SHP77 treated with DMSO at 0.1 percent for 48 hours (cell line): ENCODE measurements at regions not wholly inside any gene's neighbourhood (a gene's known extent, or its start where the extent isn't known, plus 50 kb on each side); places are given as distances from the start of the nearest gene placed in this dataset.
"Not testable (repeated sequence)": the region's sequence is repeated elsewhere in the genome, so short reads cannot be mapped to it uniquely, and the experiment has no call there.

Source experiments
- DNase-seq: peaks from one replicate; lab custom pipeline; 2025; lab: John Stamatoyannopoulos, UW

DNA sequence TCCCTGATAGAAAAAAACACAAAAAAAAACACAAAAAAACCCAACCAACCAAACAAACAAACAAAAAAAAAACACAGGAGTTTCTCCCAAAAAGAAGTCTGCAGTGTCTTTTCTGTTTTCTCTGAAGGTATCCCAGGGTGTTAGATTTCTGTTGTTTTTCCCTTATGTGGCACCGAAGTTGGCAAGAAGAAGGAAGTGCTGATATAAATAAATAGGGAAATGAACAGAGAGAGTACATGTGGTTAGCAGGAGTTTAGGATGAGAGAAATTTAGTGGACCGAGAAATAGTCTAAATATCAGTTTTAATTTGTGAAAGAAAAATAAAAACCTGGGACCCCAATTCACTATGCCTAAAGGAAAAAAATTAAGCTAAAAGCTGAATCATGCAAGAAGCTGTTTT is 287.0 kb upstream of the SGCG start:
- DNase-seq, result no peak

DNA sequence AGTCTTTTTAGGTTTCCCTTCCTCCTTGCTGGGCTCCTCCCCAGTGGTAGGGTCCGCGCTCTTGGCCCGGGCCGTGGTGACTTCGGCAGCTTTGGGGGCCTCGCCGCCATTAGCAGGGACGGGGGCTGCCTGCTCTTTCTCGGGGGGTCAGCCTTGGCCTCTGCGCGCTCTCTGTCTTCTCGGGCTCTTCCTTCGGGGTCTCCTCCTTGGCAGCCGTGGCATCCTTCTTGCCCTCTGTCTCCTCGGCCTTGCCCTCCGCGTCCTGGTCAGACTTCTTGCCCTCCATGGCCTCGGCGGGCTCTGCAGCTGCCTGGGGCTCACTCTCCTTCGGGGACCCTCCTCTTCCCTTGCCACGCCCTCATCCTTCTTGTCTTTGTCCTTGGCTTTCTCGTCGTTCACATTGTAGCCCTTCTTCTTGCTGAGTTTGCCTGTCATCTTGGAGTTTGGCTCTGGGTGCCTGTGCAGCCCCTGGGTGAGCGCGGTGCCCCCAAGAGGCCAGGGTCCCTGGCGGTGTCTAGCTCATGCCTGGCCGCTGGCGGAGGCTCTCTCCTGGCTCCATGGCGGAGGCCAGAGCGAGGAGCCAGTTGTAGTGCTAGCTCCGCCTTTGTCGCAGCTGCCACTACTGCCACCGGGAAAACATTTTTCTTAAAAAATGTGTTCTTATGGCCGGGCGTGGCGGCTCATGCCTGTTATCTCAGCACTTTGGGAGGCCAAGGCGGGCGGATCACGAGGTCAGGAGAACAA is 283.0 kb upstream of the SGCG start:
- no peak for DNase-seq

DNA sequence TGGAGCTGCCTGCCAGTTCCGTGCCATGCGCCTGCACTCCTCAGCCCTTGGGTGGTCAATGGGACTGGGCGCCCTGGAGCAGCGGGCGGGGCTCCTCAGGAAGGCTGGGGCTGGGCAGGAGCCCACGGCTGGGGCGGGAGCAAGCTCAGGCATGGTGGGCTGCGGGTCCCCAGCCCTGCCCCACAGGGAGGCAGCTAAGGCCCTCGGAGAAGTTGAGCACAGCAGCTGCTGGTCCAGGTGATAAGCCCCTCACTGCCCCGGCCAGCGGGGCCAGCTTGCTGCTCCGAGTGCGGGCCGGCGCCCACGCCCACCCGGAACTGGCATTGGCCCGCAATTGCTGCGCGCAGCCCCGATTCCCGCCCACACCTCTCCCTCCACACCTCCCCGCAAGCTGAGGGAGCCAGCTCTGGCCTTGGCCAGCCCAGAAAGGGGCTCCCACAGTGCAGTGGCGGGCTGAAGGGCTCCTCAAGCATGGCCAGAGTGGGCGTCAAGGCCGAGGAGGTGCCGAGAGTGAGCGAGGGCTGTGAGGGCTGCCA is 280.3 kb upstream of the SGCG start:
- DNase-seq, result not testable (repeated sequence)

DNA sequence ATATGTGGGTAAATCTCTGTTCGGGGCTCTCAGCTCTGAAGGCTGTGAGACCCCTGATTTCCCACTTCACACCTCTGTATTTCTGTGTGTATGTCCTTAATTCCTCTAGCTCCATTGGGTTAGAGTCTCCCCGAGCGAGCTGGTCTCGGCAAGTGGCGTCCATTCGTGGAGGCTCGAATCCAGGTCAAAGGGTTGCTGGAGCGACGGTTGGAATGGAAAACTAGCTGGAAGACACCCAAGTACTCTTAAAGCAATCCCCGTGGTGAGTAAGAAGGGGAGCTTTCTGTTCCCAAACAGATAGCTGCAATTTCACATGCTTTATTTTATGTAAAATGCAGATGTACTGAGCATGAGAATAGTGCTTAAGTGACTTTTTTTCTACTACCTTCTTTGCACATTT is 277.5 kb upstream of the SGCG start:
- DNase-seq, result no peak

DNA sequence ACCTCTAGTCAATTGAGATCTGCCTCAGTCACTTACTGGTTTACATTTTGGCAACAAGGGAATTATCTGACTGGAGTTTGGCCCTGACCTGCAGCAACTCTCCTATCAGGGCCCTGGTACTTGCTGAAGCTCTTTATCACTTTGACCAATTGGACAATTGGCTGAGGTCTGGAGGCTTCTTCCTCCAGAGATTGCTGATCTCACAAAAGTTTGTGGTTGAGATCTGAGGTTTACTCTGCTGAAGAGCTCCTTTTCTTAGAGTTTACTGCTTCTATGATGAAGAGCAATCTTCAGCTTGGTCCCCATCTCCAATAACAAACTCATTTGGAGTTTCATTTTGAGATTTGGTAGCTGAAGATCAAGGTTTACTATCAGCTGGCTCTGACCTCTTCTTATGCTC is 276.9 kb upstream of the SGCG start:
- DNase-seq, result no peak

DNA sequence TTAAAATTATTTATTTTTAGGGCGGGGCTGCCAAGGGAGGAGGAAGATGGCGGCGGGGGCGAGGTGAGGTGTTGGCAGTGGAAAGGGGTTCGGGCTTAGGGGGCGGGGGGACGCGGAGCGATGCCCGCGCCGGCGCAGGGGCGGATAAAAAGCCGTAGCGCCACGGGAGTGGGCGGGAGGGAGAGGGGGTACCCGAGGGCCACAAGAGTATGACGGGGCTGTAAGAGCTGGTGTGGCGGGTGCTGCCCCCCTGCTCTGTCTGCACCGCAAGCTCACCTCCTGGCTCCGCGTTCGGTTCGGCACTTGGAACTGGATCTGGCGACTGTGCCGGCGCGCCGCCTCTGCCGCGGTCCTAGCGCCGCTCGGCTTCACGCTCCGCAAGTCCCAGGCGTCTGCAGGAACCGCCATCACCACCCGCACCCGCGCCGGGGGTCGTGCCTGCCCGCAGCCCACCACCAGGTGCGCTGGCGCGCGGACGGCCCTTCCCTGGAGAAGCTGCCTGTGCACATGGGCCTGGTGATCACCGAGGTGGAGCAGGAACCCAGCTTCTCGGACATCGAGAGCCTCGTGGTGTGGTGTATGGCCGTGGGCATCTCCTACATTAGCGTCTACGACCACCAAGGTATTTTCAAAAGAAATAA is 265.2 kb upstream of the SGCG start:
- DNase-seq, result no peak

DNA sequence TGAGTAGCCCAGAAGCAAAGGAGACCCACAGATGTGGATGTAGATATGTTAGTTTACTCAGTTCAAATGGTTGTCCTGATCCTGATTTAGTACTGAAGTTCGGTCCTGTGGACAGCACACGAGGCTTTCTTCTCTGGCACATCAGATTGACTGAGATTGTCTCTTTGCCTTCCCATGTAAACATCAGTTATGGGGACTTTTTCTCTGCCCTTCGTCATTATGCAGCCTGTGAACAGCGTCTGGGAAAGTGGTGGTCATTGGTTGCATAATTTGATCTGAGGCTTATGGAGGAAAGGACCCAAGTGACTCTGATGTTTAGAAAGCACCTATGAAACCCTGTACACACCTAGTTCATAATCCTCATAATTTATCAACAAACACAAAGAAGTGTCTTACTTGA is 264.5 kb upstream of the SGCG start:
- not testable (repeated sequence) for DNase-seq

DNA sequence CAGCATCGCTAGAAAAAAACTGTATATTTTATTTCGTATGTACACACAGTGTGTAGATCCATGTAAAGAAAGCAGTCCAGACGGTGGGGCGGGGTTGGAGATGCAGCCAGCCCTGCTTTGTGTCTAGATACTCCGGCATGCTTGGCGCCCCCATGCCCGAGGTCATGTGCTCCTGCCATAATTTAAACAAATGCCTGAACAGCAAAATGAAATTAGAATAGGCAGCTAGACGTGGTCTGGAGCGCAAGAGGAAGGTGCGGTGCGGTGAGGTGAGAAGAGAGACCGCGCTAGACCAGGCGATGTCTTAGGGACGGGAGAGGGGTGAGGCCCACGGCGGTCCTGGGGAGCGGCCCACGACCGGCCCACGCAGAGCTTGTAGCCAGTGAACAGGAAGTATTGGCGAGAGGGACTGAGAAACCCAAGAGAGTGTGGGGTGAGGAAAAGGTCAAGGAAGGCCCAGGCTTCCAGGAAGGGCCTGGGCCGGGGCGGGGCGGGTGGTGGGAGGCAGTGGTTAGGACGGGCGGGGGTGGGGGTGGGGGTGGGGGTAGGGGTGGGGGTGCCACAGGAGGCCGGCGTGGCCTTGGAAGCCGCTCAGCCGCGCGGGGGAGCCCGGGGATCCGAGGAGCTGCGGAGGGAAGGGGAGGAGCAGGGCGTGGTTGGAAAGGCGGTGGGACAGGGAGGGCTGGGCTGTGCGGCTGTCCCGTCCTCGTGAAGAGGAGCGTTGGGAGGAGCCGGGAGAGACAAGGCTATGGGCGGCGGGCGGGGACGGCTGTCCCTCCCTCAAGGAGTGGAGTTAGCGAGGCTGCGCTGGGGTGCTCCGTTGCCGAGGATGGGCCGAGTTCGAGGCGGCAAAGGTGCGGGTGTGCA is 254.7 kb upstream of the SGCG start:
- DNase-seq, result no peak

DNA sequence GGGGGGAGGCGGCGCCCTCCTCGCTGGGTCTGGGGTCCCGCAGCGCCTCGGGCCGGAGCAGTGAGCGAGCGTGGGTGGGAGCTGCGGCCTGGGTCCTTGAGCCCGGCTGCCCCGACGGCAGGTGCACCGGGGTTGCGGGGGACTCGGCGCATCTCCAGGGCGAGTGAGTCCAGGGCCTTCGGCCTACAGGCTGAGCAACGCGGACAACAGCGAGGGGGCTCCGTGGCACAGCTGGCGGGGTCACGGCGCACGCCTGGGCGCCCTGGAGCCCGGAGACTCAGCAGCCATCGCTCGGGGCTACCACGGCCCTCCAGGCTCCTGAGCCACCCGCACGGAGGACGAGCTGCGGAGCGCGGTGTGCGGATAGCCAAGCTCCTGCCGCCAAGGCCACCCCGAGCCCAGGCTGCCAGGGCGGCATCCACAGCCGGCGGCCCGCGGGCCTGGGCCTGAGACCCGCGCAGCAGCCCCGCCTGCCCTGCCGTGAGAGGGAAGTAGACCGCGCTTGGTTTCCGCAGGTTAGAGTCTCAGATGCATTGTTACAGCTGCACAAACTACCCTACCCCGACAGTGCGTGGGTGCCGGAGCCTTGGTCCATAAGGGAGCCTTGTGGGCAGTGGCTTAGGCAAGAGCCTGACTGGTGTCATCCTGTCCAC is 253.9 kb upstream of the SGCG start:
- DNase-seq, result no peak

DNA sequence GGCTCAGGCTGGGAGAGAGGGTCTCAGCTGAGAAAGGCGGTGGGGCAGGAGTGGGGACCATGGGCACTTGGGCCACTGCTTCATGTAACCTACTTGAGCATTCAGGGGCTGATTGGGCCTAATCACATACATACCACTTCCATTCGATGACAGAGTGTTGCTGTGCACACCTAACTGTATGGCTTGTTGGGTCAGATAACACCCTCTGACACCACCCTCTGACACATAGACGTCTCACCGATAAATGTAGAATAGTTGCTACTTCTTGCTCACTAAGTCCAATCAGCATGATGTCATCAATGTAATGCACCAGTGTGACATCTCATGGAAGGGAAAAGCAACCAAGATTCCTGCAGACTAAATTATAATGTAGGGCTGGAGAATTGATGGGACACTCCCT is 252.9 kb upstream of the SGCG start:
- not testable (repeated sequence) for DNase-seq

DNA sequence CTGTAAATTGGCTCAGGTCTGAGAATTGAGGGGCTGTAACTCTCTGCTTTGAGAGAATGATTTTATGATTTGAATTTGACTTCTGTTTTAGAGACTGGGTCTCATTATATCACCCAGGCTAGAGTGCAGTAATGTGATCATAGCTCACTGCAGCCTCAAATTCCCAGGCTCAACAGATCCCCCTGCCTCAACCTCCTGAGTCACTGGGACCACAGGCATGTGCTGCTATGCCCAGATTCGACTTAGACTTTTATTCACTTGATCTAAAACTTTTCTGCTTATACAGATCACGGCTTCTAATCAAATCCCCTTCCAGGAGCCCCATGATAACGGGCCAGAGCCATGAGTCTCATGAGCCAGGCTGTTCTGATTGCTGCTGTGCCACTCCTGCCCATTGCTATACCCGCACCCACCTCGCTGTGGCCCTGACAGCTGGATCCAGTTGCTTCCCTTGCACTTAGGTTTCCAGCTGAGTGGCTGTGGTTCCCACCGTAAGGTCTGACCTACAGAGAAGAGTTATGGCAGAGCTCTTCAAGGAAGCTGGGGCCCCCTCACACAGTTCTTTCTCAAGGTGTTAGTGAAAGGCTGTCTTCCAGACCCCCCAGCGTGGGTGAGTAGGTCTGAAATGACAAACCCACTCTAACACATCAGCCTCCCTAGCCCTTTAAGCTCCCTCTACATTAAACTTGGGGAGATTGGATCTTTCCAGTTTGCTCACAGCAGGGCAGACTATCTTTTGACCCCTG is 251.2 kb upstream of the SGCG start:
- no peak for DNase-seq

DNA sequence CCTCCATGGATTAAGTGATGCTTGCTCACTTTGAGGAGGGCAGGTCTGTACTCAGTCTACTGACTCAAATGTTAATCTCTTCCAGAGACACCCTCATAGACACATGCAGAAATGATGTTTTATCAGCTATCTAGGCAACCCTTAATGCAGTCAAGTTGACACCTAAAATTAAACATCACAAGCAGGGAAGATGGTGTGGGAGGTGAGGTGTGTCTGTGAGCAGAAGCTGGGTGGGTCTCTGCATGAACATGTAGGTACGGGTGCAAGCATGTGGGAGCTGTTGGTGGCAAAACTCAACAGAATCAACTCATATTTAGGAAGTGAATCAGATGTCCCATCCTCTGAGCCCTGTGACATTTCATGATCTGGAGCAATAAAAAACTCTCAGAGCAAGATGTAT is 249.2 kb upstream of the SGCG start:
- no peak for DNase-seq

DNA sequence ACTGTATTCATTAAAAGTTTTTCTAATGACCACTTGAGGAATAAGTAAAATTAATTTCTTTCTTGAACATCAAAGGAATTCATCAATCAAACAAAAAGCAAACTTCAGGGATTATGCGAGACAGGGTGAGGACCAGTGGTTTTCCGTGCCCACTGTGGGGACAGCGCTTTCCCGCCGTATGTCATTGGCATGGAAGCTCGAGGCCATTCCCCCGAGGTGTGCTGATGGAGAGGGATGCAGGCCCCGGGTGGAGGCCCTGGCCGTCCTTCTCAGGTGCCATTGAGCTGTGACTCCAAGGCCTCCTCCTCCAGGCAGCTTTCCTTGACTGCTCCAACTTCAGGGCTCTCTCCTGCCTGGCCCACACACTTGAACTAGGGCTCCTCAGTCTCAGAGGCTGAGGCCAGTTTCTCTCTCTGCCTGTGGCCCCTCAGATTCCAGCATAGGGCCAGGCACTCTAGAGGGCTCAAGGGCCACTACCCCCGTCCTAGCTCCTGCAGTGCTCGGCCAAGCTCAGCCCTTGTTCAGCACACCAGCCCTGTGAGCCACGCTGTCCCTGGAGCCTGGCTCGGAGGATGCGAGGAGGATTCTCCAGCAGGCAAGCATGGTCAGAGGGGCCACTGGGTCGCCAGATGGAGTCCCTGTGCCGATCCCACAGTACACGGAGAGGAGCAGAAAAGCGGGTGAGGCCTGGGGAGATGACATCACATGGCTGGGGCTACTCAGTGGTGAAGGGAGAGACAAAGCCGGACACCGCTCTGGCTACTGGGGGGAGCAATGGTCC is 248.0 kb upstream of the SGCG start:
- not testable (repeated sequence) for DNase-seq

DNA sequence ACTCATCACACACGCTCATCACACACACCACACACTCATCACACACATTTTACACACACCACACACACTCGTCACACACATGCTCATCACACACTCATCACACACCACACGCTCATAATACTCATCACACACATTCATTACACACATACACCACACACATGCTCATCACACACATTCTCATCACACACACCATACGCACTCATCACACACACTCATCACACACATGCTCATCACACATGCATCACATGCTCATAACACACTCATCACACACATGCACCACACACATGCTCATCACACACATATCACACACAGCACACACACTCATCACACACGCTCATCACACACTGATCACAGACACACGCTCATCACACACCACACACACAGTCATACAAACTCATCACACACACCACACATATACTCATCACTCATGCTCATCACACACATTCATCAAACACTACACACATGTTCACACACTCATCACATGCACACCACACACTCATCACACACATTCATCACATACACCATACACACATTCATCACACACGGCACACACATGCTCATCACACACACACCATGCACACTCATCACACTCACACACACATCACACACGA is 247.1 kb upstream of the SGCG start:
- DNase-seq, result no peak

DNA sequence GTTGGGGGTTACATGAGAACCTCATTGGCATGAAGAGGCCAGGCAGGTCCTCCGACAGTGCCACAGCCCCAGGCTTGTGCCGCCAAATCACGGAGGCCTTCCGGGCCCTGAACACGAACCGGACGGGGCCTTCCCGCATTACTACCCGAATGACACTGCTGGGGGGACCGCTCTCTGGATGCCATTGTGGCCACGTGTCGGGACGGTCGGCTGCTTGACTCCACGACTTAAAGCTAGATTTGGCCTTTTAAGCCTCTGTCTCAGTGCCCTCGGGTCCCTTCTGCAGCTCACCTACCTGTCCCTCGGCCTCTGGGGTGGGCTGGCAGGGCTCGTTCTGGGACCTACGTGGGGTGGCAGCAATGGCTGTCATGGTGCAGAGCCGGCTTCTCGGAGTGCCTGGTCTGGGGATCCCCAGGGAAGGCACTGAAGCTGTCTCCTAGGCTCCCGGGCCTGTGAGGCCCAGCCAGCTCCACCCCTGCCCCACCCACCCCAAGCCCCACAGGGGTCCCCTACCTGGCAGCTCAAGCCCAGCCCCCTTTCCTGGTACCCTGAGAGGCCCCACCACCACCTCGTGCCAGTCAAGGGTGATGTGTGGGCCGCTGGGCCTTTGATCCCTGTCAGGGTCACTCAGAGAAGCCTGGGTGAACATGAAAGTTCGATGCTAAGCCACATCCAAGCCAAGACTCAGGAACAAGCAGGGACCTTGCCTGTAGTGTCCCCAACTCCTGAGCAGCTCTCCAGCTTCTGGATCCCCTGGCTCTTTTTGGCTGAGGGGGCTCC is 245.8 kb upstream of the SGCG start:
- DNase-seq, result no peak

DNA sequence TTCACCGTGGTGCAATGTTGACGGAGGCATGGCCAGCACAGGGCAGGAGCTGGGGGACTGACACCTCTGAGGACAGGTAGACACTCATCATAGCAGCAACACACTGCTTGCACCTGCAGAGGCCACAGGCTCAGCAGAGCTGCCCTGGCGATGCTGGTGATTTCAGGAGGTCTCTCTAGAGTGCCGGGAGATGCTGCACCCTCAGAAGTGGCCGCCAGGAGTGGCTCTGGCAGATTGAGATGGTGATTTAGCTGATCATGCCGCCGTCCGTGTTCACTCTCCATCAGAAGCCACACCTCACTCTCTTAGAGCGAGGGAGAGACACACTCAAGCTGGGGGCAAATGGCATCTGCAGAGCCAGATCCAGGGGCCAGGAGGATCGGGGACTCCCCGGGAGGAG is 244.6 kb upstream of the SGCG start:
- DNase-seq, result no peak

DNA sequence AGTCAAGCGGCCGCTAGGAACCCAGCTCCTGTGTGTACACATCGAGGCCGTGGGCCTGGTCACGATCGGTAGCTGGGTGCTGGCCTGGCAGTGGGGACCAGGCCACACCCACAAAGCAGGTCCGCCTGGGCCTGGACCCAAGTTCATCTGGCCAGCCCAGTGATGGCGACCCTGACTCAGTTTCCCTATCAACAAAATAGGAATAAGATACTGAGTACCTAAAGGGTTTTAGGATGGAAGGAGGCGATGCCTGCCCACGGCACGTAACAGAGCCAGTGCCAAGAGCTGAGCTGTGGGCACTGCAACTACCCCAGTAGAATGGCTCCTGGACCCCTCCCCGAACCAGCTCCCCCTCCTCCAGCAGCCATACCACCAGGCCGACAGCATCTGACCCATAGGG is 243.5 kb upstream of the SGCG start:
- DNase-seq, result no peak

DNA sequence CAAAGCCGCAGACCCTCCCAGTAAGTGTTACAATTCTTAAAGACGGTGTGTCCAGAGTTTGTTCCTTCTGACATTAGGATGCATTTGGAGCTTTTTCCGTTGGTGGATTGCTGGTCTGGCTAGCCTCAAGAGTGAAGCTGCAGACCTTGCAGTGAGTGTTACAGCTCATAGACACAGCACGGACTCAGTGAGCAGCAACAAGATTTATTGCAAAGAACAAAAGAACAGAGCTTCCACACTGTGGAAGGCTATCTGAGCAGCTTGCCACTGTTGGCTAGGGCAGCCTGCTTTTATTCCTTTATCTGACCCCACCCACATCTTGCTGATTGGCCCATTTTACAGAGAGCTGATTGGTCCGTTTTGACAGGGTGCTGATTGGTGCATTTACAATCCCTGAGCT is 242.8 kb upstream of the SGCG start:
- DNase-seq, result no peak

DNA sequence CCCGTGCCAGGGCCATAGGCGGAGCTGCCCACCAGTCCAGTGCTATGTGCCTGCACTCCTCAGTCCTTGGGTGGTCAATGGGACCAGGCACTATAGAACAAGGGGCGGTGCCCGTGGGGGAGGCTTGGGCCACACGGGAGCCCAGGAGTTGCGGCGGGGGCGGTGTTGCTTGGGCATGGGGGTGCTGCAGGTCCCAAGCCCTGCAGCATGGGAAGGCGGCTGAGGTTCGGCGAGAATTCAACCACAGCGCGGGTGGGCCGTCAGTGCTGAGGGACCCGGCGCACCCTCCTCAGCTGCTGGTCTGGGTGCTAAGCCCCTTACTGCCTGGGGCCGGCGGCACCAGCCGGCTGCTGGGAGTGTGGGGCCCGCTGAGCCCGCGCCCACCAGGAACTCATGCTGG is 242.2 kb upstream of the SGCG start:
- no peak for DNase-seq
